ENCODE measurements at regions not wholly inside any gene's neighbourhood (a gene's known extent, or its start where the extent isn't known, plus 50 kb on each side); places are given as distances from the start of the nearest gene placed in this dataset.
"Not testable (repeated sequence)": the region's sequence is repeated elsewhere in the genome, so short reads cannot be mapped to it uniquely, and the experiment has no call there.

GRCh38 chr4:83205760-83206159, 78.8 kb downstream of the COQ2 start:
- Histone ChIP-seq H3K4me1 (peaks cover 0 to 19% (median 5%) of the 10 kb centered on the region in 4 donors), H3K36me3 (no peaks in the 10 kb centered on the region), H3K4me3 (no peak overlapping the region), H3K27ac (no peak overlapping the region), H3K27me3 (no peaks in the 10 kb centered on the region), H3K9me3 (no peaks in the 10 kb centered on the region)
- no peak for TF ChIP-seq POLR2A (IDR thresholded peaks at IDR 0.05)
- DNase-seq: no peak

- no peak overlapping the region for H3K27ac ChIP-seq
- no peaks in the 10 kb centered on the region for H3K9me3 ChIP-seq
- no peak for TF ChIP-seq POLR2A (IDR thresholded peaks at IDR 0.05)
- no peak for TF ChIP-seq CTCF (IDR thresholded peaks at IDR 0.05)
- no peaks in the 10 kb centered on the region for H3K27me3 ChIP-seq
- no peak overlapping the region for H3K4me3 ChIP-seq
- H3K4me1 ChIP-seq: peaks cover 0 to 19% (median 5%) of the 10 kb centered on the region in 4 donors
- H3K36me3 ChIP-seq: no peaks in the 10 kb centered on the region
- DNase-seq: no peak
Observed at GRCh38 chr4:83204731-83205130, 79.9 kb downstream of the COQ2 start.

DNA sequence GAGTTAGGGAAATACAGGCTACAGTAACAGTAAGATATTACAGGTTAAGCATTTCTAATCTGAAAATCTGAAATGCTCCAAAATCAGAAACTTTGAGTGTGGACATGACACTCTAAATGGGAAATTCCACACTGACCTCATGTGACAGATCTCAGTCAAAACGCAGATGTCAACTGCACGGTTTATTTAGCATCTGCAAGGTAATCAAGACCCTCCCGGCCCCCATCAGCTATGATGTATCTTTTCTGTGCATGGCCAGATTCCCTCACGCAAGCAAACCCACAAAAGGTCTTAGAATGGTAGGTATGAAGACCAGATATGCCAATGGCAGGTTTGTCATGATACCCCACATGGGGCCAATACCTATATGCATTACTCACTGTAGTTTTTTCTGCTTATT, 82.8 kb downstream of the COQ2 start:
- TF ChIP-seq POLR2A (IDR thresholded peaks at IDR 0.05) (no peak), CTCF (IDR thresholded peaks at IDR 0.05) (no peak)
- DNase-seq: no peak
- Histone ChIP-seq H3K9me3 (no peaks in the 10 kb centered on the region), H3K36me3 (no peaks in the 10 kb centered on the region), H3K27me3 (no peaks in the 10 kb centered on the region), H3K4me1 (peaks cover 0 to 10% (median 0%) of the 10 kb centered on the region in 4 donors), H3K4me3 (no peak overlapping the region), H3K27ac (no peak overlapping the region)

DNA sequence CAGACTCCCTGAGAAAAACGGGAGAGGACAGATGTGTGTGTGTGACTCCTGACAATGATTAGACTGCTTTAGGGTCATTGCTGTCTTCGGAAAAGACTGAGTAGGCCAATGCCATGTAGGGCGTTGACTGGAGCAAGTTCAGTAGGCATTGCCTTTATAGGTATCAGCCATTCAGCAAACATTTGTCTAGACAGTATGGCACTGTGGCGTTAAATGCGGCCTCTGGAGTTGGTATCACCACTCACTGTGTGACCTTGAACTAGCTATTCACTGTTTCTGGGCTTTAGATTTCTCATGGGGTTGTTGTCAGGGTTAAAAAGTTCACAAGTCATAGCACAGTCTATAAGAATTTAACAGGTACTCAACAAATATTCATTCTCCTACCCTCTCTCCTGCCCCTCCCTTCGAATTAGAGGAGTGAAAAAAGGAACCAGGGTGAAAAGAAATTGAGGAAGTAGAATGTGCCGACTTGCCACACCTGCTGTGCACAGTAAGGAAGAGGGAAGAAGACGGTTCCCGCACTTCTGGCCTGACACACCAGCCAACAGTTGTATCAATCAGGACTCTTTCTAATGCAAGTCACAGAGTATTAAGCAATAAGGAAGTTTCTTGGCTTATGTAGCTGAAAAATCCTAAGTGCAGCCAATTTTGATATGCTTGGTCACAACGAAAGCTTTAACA, 83.2 kb upstream of the PLAC8 start:
- TF ChIP-seq POLR2A (IDR thresholded peaks at IDR 0.05) (no peak), CTCF (IDR thresholded peaks at IDR 0.05) (no peak)
- Histone ChIP-seq H3K9me3 (no peaks in the 10 kb centered on the region), H3K27ac (peak overlapping the region in 3 of 4 donors; percentile 25 to 66 (median 53)), H3K27me3 (no peaks in the 10 kb centered on the region), H3K4me1 (peaks cover 0 to 10% (median 0%) of the 10 kb centered on the region in 4 donors), H3K36me3 (no peaks in the 10 kb centered on the region), H3K4me3 (no peak overlapping the region)
- peak in 2 of 3 donors; percentile 43 to 79 for DNase-seq

DNA sequence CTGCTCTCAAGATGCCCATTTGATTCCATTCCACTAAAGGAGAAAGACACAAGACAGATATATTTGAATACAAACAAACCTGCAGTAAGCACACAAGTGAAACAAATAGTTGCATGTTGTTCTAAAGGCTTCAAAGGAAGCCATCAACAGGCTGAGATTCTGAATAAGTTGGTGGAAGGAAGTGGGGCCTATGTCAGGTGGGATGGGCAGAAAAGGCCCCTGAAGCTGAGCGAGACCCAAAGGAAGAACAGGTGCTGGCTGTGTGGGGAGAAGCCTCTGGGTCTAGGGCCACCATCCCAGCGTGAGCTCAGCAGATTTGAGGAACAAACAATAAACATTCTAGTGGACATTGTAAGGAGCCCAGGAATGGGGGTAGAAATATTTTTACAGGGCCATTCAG, 82.4 kb upstream of the PLAC8 start:
- Histone ChIP-seq H3K36me3 (no peaks in the 10 kb centered on the region), H3K9me3 (no peaks in the 10 kb centered on the region), H3K27me3 (no peaks in the 10 kb centered on the region), H3K4me1 (peaks cover 0 to 10% (median 0%) of the 10 kb centered on the region in 4 donors), H3K27ac (peak overlapping the region in 1 of 4 donors; percentile 53), H3K4me3 (no peak overlapping the region)
- DNase-seq: no peak
- TF ChIP-seq POLR2A (IDR thresholded peaks at IDR 0.05): no peak
- TF ChIP-seq CTCF (IDR thresholded peaks at IDR 0.05): no peak

- no peaks in the 10 kb centered on the region for H3K36me3 ChIP-seq
- no peak overlapping the region for H3K4me3 ChIP-seq
- H3K27ac ChIP-seq: no peak overlapping the region
- DNase-seq: no peak
- TF ChIP-seq POLR2A (IDR thresholded peaks at IDR 0.05): no peak
- no peak for TF ChIP-seq CTCF (IDR thresholded peaks at IDR 0.05)
- H3K9me3 ChIP-seq: no peaks in the 10 kb centered on the region
- peaks cover 0 to 10% (median 0%) of the 10 kb centered on the region in 4 donors for H3K4me1 ChIP-seq
- no peaks in the 10 kb centered on the region for H3K27me3 ChIP-seq
Observed at GRCh38 chr4:83195269-83195668, 80.7 kb upstream of the PLAC8 start.

DNA sequence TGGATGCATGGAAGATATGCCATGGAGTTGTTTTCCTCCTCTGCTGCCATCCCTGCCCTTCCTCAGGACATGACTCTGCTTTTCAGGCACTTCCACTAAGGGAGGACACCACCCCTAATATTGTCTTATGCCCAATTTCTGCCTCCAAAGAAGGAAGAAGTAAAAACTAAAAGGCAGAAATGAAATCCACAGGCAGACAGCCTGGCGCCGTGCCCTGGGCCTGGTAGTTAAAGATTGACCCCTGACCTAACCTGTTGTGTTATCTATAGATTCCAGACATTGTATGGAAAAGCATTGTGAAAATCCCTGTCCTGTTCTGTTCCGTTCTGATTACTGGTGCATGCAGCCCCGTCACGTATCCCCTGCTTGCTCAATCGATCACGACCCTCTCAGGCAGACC, 80.1 kb upstream of the PLAC8 start:
- not testable (repeated sequence) for DNase-seq, H3K27me3 ChIP-seq, H3K36me3 ChIP-seq, H3K27ac ChIP-seq, H3K4me3 ChIP-seq, H3K9me3 ChIP-seq
- H3K4me1 ChIP-seq: peaks cover 0 to 10% (median 0%) of the 10 kb centered on the region in 4 donors
